ENCODE measurements at regions not wholly inside any gene's neighbourhood (a gene's known extent, or its start where the extent isn't known, plus 50 kb on each side); places are given as distances from the start of the nearest gene placed in this dataset.

GRCh38 chr1:172885411-172885810 lies 165.3 kb downstream of the TNFSF18 start:
- TF ChIP-seq EZH2 (IDR thresholded peaks at IDR 0.05; ENCODE audit: low read length) (no peak), CTCF (optimal IDR thresholded peaks at IDR 0.05 in 1 of 3, IDR thresholded peaks at IDR 0.05 in 1 of 3, conservative IDR thresholded peaks at IDR 0.05 in 1 of 3; ENCODE audit: extremely low read depth in 1 of 3, insufficient read depth in 2 of 3, low read length in 3 of 3) (no peak)
